ENCODE measurements at regions not wholly inside any gene's neighbourhood (a gene's known extent, or its start where the extent isn't known, plus 50 kb on each side); places are given as distances from the start of the nearest gene placed in this dataset.

GRCh38 chr3:6301626-6302025, 559.3 kb upstream of the GRM7 start:
- TF ChIP-seq CTCF (IDR thresholded peaks at IDR 0.05): no peak

GRCh38 chr3:6315906-6316305, 545.0 kb upstream of the GRM7 start:
- TF ChIP-seq CTCF (IDR thresholded peaks at IDR 0.05): no peak

DNA sequence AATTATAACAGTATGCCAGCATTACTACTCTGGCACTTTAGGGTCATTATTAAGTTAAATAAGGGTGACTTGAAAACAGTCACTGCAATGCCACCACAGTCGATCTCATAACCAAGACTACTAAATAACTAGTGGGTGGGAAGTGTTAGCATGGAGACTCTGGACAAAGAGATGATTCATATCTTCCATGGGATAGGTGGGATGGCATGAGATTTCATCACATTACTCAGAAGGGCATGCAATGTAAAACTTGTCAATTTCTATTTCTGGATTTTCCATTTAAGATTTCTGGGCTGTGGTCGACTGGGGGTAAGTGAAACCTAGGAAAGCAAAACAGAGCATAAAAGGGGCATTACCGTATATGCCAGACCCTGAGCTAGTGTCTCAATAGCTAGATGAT, 538.9 kb upstream of the GRM7 start:
- no peak for TF ChIP-seq CTCF (IDR thresholded peaks at IDR 0.05)

DNA sequence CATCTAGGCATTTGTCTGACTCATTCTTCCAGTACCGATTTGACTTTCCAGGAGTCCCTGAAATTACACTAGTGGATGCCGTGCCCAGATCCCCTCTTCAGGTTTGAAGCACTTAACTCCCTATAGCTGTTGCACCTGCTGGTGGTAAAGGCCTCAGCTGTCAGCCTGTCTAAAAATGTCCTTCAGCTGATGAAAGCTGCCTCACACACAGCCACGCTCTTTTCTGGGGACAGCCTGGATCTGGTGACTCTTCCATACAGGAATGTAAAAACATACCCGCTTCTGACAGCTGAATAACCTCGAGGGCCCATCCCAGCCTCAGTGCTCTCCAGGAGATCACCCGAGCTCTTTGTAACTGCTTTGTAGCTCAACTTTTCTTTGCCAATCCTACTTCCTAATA, 534.1 kb upstream of the GRM7 start:
- TF ChIP-seq CTCF (IDR thresholded peaks at IDR 0.05): no peak

- no peak for TF ChIP-seq CTCF (IDR thresholded peaks at IDR 0.05)
Measured at GRCh38 chr3:6351752-6352151, 509.2 kb upstream of the GRM7 start.

GRCh38 chr3:6354653-6355052, 506.3 kb upstream of the GRM7 start:
- no peak for TF ChIP-seq CTCF (IDR thresholded peaks at IDR 0.05)

DNA sequence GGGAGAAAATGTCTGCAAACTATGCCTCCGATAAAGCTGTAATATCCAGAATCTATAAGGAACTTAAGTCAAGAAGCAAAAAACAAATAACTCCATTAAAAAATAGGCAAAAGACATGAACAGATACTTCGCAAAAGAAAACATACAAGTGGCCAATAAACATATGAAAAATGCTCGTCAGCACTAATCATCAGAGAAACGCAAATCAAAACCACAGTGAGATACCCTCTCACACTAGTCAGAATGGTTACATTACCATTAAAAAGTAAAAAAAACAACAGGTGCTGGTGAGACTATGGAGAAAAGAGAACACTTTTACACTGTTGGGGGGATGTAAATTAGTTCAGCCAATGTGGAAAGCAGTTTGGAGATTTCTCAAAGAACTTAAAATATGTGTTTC, 498.5 kb upstream of the GRM7 start:
- TF ChIP-seq CTCF (IDR thresholded peaks at IDR 0.05): no peak

- TF ChIP-seq CTCF (IDR thresholded peaks at IDR 0.05): no peak
Measured at GRCh38 chr3:6367171-6367570, 493.7 kb upstream of the GRM7 start.
